Mesendoderm (in vitro differentiated cells): ENCODE measurements at regions not wholly inside any gene's neighbourhood (a gene's known extent, or its start where the extent isn't known, plus 50 kb on each side); places are given as distances from the start of the nearest gene placed in this dataset.
A peak's percentile ranks its signal among the peaks of the same experiment; 100 is the strongest.

Experiments
- DNase-seq: peaks from one replicate; pipeline ENCODE4 v3.0.0; 2013
- H2AK5ac ChIP-seq: 2 replicates; pipeline ENCODE4 v1.6.1; 2013; ENCODE audit warnings: low read length, inconsistent platforms
- H2BK120ac ChIP-seq: 2 replicates; pipeline ENCODE4 v1.6.1; 2013; ENCODE audit warnings: low read depth, mild to moderate bottlenecking, low read length, moderate library complexity, mixed read lengths
- H2BK15ac ChIP-seq: replicated peaks from 2 replicates; pipeline ENCODE4 v1.6.1; 2013; ENCODE audit warnings: low read depth, mild to moderate bottlenecking, moderate library complexity
- H2BK5ac ChIP-seq: 2 replicates; pipeline ENCODE4 v1.6.1; 2013; ENCODE audit warnings: low read length, inconsistent platforms
- H3K18ac ChIP-seq: 2 replicates; pipeline ENCODE4 v1.6.1; 2013; ENCODE audit warnings: mild to moderate bottlenecking, low read length, mixed read lengths
- H3K23ac ChIP-seq: one replicate; pipeline ENCODE4 v1.6.1; 2013; ENCODE audit warnings: low read length
- H3K27ac ChIP-seq: 2 replicates; pipeline ENCODE4 v1.5.1; 2013; ENCODE audit warnings: low read depth, mild to moderate bottlenecking, inconsistent platforms, low read length, moderate library complexity
- H3K27me3 ChIP-seq: 2 replicates; pipeline ENCODE4 v1.6.1; 2013; ENCODE audit warnings: low read length, control low read depth, mild to moderate bottlenecking, inconsistent platforms; ENCODE audit not compliant: insufficient read depth, poor library complexity
- H3K36me3 ChIP-seq: 2 replicates; pipeline ENCODE4 v1.6.1; 2013; ENCODE audit warnings: low read length, inconsistent platforms; ENCODE audit not compliant: control insufficient read depth, insufficient read depth
- H3K4ac ChIP-seq: one replicate; pipeline ENCODE4 v1.6.1; 2013; ENCODE audit warnings: low read depth, mild to moderate bottlenecking, low read length, moderate library complexity
- H3K4me1 ChIP-seq: 2 replicates; pipeline ENCODE4 v1.6.1; 2013; ENCODE audit warnings: low read depth, low read length, inconsistent platforms; ENCODE audit not compliant: control insufficient read depth
- H3K4me2 ChIP-seq: 2 replicates; pipeline ENCODE4 v1.6.1; 2013; ENCODE audit warnings: low read length
- H3K4me3 ChIP-seq: 2 replicates; pipeline ENCODE4 v1.5.1; 2013; ENCODE audit warnings: mild to moderate bottlenecking, low read length
- H3K56ac ChIP-seq: one replicate; pipeline ENCODE4 v1.6.1; 2013; ENCODE audit warnings: low read length
- H3K79me1 ChIP-seq: 2 replicates; pipeline ENCODE4 v1.6.1; 2013; ENCODE audit warnings: low read length, inconsistent platforms
- H3K79me2 ChIP-seq: 2 replicates; pipeline ENCODE4 v1.6.1; 2013; ENCODE audit warnings: mild to moderate bottlenecking, low read length; ENCODE audit not compliant: control insufficient read depth, insufficient read depth
- H3K9ac ChIP-seq: 2 replicates; pipeline ENCODE4 v1.6.1; 2013; ENCODE audit warnings: low read length, inconsistent platforms
- H4K5ac ChIP-seq: one replicate; pipeline ENCODE4 v1.6.1; 2013; ENCODE audit warnings: low read length
- H4K8ac ChIP-seq: one replicate; pipeline ENCODE4 v1.6.1; 2013; ENCODE audit warnings: low read depth, mild to moderate bottlenecking, control low read depth, low read length, moderate library complexity
- WGBS: extraction: QIAGEN DNeasy Blood & Tissue Kit; methylation state at CpG from one replicate; pipeline ENCODE4 v1.1.7; 2013; ENCODE audit warnings: low lambda C conversion rate, missing lambda C conversion rate; ENCODE audit not compliant: insufficient coverage; ENCODE audit errors: extremely low coverage; 5-methylcytosine and 5-hydroxymethylcytosine counted together

DNA sequence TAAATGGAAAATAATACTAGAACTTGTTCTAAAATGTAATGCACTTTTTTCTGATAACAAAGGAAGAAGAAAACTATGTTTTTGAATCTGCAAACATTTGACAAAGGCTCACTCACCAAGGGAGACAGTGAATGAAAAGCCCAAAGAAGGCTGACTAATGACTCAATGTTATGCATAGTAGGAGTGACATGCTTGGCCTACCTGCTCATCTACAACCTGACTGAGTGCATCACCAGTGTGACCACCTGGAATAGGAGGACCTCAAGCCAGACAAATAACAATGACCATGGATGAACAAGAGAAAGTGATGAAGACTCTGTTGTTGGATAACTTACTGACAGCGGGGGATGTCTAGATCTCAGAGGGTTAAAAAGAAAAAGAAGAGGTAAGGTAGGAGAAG is 157.2 kb downstream of the SIM1 start:
- Histone ChIP-seq H2BK15ac (no peak overlapping the region), H3K9ac (no peak overlapping the region), H2BK5ac (no peak overlapping the region), H4K8ac (no peak overlapping the region), H2BK120ac (no peak overlapping the region), H3K4me1 (peaks cover 4% of the 10 kb centered on the region), H2AK5ac (no peak overlapping the region), H4K5ac (no peak overlapping the region), H3K18ac (no peak overlapping the region), H3K4ac (no peak overlapping the region), H3K27me3 (no peaks in the 10 kb centered on the region), H3K27ac (no peak overlapping the region), H3K23ac (no peak overlapping the region), H3K79me1 (no peaks in the 10 kb centered on the region), H3K56ac (no peak overlapping the region), H3K36me3 (no peaks in the 10 kb centered on the region), H3K79me2 (no peaks in the 10 kb centered on the region), H3K4me3 (no peak overlapping the region), H3K4me2 (no peak overlapping the region)
- DNase-seq: no peak
- WGBS: no CpG with 5 or more reads among the region's 1 CpG

DNA sequence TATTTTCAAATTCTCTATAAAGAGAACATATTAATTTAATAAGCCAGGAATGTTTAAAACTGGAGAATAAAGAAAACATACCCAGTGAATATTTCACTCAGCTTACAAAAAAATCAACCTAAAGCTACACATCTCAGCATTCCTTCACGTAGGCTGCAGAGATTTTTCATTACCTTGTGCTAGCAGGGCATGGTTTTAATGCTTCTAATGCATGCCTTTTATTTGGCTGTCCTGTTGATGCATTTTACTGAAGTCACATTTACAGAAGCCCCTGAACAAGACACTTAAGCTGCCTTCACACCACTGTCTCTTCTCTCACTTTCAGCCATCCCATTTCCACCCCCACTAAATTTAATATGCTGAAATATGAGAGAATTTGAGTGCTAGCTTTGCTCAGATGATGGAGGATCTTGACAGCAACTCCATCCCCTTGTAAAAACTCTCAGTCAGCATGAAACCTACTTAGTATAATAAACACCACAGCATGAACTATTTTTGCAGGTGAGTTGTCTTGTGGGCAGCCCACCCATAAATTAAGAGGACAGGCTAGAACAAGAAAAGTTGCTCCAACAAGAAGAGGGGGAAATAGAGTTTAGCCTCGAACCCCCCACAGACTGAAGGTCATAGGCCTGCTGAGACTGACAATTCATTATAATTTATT is 159.4 kb downstream of the SIM1 start:
- Histone ChIP-seq H4K8ac (no peak overlapping the region), H3K4me2 (no peak overlapping the region), H4K5ac (no peak overlapping the region), H3K27me3 (no peaks in the 10 kb centered on the region), H2BK5ac (no peak overlapping the region), H3K56ac (no peak overlapping the region), H3K4me3 (no peak overlapping the region), H3K36me3 (no peaks in the 10 kb centered on the region), H2AK5ac (no peak overlapping the region), H2BK120ac (no peak overlapping the region), H3K4ac (no peak overlapping the region), H2BK15ac (no peak overlapping the region), H3K23ac (no peak overlapping the region), H3K4me1 (peaks cover 4% of the 10 kb centered on the region), H3K18ac (no peak overlapping the region), H3K79me1 (no peaks in the 10 kb centered on the region), H3K9ac (no peak overlapping the region), H3K79me2 (no peaks in the 10 kb centered on the region), H3K27ac (no peak overlapping the region)
- no peak for DNase-seq
- whole genome bisulfite sequencing: no CpG with 5 or more reads among the region's 2 CpGs

DNA sequence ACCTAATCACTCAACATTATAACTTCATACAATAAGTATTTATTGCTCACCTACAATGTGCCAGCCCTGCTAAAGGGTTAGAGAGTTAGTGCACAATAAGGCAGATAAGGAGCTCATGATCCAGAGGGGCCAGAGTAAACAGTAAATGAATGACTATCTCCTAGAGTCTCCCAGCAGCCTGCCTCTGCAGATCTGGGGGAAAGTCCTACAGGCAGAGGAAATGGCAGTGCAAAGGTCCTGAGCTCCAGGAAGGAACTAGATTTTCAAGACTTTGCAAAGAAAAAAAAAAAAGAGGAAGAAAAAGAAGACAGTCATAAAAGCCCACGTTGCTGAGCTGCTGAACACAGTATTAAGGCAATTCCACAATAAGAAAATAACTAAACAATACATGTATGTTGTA is 160.1 kb downstream of the SIM1 start:
- H3K27ac ChIP-seq: no peak overlapping the region
- WGBS: no CpG with 5 or more reads among the region's 1 CpG
- H2BK15ac ChIP-seq: no peak overlapping the region
- no peak overlapping the region for H3K4ac ChIP-seq
- no peak overlapping the region for H3K56ac ChIP-seq
- H4K5ac ChIP-seq: no peak overlapping the region
- H3K23ac ChIP-seq: no peak overlapping the region
- no peak for DNase-seq
- no peaks in the 10 kb centered on the region for H3K79me2 ChIP-seq
- H3K36me3 ChIP-seq: no peaks in the 10 kb centered on the region
- H3K9ac ChIP-seq: no peak overlapping the region
- H4K8ac ChIP-seq: no peak overlapping the region
- H3K79me1 ChIP-seq: no peaks in the 10 kb centered on the region
- peaks cover 4% of the 10 kb centered on the region for H3K4me1 ChIP-seq
- H2AK5ac ChIP-seq: no peak overlapping the region
- H2BK5ac ChIP-seq: no peak overlapping the region
- no peak overlapping the region for H3K4me2 ChIP-seq
- no peak overlapping the region for H2BK120ac ChIP-seq
- H3K4me3 ChIP-seq: no peak overlapping the region
- no peaks in the 10 kb centered on the region for H3K27me3 ChIP-seq
- H3K18ac ChIP-seq: no peak overlapping the region

GRCh38 chr6:100301731-100302130 is 163.0 kb downstream of the SIM1 start:
- Histone ChIP-seq H3K27ac (no peak overlapping the region), H2BK15ac (no peak overlapping the region), H2BK5ac (no peak overlapping the region), H3K56ac (no peak overlapping the region), H3K27me3 (no peaks in the 10 kb centered on the region), H2BK120ac (no peak overlapping the region), H4K8ac (no peak overlapping the region), H3K4me3 (no peak overlapping the region), H3K4ac (no peak overlapping the region), H3K79me1 (no peaks in the 10 kb centered on the region), H3K23ac (no peak overlapping the region), H3K18ac (no peak overlapping the region), H2AK5ac (no peak overlapping the region), H3K4me1 (peaks cover 6% of the 10 kb centered on the region), H3K36me3 (no peaks in the 10 kb centered on the region), H3K79me2 (no peaks in the 10 kb centered on the region), H3K9ac (no peak overlapping the region), H3K4me2 (no peak overlapping the region), H4K5ac (no peak overlapping the region)
- DNase-seq: no peak
- no CpG with 5 or more reads among the region's 2 CpGs for WGBS

DNA sequence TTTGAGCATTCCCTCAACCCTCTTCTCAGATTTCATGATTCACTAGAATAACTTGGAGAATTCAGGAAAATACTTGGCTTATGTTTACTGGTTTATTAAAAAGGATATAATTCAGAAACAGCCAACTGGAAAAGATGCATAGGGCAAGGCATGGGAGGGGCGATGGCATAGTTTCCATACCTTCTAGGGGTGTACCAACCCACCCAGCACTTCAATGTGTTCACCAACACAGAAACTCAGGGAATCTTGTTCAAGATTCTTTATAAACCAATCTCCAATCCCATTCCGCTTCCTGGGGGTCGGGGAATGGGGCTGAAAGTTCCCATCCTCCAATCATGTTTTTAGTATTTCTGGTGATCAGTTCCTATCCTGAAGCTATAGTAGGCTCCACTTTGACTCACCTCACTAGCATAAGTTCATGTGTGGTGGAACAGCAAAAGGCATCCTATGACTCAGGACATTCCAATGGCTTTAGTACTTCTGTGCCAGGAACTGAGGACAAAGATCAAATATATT is 164.4 kb downstream of the SIM1 start:
- Histone ChIP-seq H2AK5ac (no peak overlapping the region), H3K36me3 (no peaks in the 10 kb centered on the region), H3K27me3 (no peaks in the 10 kb centered on the region), H3K4ac (no peak overlapping the region), H3K56ac (no peak overlapping the region), H3K4me3 (no peak overlapping the region), H3K4me1 (peaks cover 4% of the 10 kb centered on the region), H2BK120ac (no peak overlapping the region), H3K23ac (no peak overlapping the region), H3K27ac (no peak overlapping the region), H3K9ac (no peak overlapping the region), H4K8ac (no peak overlapping the region), H3K18ac (no peak overlapping the region), H3K79me1 (no peaks in the 10 kb centered on the region), H2BK15ac (no peak overlapping the region), H4K5ac (no peak overlapping the region), H3K4me2 (no peak overlapping the region), H2BK5ac (no peak overlapping the region), H3K79me2 (no peaks in the 10 kb centered on the region)
- no CpG with 5 or more reads among the region's 3 CpGs for WGBS
- peak; percentile 78 for DNase-seq
